GM12873 (cell line): ENCODE measurements at regions not wholly inside any gene's neighbourhood (a gene's known extent, or its start where the extent isn't known, plus 50 kb on each side); places are given as distances from the start of the nearest gene placed in this dataset.

Source experiments
- CTCF ChIP-seq: IDR thresholded peaks from 2 replicates; pipeline ENCODE4 v1.5.1; 2012; ENCODE audit warnings: low read depth, mild to moderate bottlenecking, moderate library complexity, low read length, control low read depth; ENCODE audit not compliant: insufficient read depth; ENCODE audit errors: missing control alignments

GRCh38 chr4:142952821-142953580, 106.9 kb upstream of the INPP4B start:
- TF ChIP-seq CTCF, result no peak

GRCh38 chr4:142954415-142954814, 108.3 kb upstream of the INPP4B start:
- TF ChIP-seq CTCF, result no peak

- no peak for TF ChIP-seq CTCF
These were observed 109.4 kb upstream of the INPP4B start for GRCh38 chr4:142955501-142955900.

- TF ChIP-seq CTCF, result no peak
These were observed 113.1 kb upstream of the INPP4B start for GRCh38 chr4:142959173-142959572.

GRCh38 chr4:142960126-142960525, 114.0 kb upstream of the INPP4B start:
- TF ChIP-seq CTCF, result no peak

GRCh38 chr4:142960867-142961644, 115.0 kb upstream of the INPP4B start:
- no peak for TF ChIP-seq CTCF

- no peak for TF ChIP-seq CTCF
These were observed 115.8 kb upstream of the INPP4B start for GRCh38 chr4:142961866-142962265.
